Forelimb muscle (tissue), 1 donor: ENCODE measurements at regions not wholly inside any gene's neighbourhood (a gene's known extent, or its start where the extent isn't known, plus 50 kb on each side); places are given as distances from the start of the nearest gene placed in this dataset.

Source experiments
- DNase-seq: peaks from one replicate; pipeline ENCODE4 v3.0.0-alpha.2; 2013; ENCODE audit warnings: low read depth

DNA sequence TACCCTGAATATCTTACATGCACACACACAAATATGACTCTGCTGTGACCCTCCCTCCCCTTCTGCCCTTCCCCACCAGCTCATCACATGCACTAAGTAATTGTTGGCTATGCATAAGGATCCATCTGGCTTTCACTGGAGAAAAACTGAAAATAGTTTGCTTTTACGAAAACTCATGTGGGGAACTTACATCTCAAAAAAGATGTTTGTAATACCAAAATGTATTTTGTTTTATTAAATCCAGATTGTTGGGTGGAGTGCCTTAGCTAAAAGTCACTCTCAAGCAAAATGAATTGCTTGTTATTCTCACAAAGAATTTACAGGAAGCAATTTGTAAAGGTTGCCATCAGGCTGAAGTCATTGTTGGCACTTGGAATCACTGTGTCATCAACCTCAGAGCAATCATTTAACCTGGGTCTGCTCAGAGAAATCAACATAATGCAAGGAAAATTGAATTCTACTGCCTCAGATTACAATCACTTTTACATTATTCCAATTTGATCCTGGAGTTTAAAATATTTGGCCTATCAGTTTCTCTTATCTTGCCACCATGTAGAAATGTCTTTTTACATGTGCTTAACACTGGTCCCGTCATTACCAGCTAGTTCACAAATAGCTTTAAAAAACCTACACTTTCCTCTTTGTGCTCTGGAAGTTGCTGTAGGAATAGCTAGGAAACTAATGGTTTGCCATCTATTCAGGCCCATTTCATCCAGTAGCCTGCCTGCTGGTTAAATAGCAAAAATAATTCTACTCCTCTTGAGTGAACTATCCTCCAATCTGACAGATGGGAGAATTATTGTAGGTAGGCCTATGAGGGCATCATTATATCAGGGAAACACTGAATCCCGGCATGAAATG is 90.3 kb upstream of the TMEM17 start:
- DNase-seq: peak; percentile 59

GRCh38 chr2:62595474-62595873 is 89.5 kb upstream of the TMEM17 start:
- no peak for DNase-seq

GRCh38 chr2:62593825-62594224 is 87.8 kb upstream of the TMEM17 start:
- DNase-seq: no peak

DNA sequence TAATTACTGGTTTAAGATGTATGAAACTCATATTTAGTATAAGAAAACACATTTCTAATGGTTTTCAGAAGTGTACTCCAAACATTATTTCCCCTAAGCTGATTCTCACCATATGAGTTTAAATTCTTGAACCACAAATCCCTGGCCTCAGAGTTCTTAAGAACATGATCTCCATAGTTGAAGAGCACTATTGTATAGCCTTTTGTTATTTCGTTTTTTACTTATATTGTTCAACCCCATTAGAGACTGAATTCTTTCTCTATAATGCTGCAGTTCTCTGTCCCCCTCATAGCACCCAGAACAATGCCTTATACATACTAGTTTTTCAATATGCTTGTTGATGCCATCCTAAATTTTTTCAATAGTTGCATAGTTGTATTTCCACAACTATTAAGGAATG is 85.5 kb upstream of the TMEM17 start:
- DNase-seq: no peak

DNA sequence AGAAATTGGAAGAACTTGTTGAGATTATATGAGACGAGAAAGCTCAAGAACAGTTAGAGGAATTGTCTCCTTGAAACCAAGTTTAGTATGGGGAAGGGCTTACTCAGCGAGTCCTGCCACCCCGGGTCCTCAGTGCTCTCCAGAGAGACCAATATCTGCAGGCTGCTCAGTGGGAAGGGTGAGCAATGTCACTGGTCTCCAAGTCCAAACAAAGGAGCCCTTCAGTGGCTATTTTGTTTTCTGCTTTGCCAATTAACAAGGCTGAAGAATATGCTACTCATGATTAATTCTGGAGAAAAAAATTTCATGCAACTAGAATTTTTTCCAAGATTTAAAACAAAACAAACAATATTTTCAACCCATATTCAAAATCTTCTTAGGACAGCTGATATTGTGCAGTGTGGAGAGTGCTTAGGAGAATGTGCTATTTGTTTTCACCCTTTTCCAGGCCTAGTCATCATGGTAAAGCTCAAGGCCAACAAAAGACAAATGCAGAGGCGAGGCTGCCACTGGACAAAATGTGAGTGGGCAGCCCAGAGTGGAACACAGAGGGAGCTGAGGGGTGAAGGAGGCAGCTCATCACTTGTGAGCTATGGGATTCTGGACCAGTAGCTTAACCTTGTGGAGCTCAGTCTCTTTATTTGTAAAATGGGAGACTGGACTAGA is 83.8 kb upstream of the TMEM17 start:
- no peak for DNase-seq

GRCh38 chr2:62587592-62587991 is 81.6 kb upstream of the TMEM17 start:
- no peak for DNase-seq

DNA sequence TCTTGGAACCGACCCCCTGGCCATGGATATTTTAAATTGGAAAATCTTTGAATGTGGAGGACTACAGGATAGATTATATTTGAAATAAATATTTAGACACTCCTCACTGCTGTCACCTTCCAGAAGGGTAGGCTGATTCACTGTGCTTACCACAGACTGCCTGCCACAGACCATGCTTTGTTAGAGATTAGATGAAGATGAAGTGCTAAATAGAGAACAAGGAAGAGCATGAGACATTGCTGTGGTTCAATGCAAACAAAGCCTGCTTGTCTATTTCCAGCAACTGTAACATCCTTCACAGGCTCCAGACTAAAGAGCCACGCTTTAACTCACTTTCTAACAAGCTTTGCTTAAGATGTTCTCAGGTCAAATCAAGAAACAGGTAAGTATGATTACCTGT is 81.0 kb upstream of the TMEM17 start:
- DNase-seq: no peak

DNA sequence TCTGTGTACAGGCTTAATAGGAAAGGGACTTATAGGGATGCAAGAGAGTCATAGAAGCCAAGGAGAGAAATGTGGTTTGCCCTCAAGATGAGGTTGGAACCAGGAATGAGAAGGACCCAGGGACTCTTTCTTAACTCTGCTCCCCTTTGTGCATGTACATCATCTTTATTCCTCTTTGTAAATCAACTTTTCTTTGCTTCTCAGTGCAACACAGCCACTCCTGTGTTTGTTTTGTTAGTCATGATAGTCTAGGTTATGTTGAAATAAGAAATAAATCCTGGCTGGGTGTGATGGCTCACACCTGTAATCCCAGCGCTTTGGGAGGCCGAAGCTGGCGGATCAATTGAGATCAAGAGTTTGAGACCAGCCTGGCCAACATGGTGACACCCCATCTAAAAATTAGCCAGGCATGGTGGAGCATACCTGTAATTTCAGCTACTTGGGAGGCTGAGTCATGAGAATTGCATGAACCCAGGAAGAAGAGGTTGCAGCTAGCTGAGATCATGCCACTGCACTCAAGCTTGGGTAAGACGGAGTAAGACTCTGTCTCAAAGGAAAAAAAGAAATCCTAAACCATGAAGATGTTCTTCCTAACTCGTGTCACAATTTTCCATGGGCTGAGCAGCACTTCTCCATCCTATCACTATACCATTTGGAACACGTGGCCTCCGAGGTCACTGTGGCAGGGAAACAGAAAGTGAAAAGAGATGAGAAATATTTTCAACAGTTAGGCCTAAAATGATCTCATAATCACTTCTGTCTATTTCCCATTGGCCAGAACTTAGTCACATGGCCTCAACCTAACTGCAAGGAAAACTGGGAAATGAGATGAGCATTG is 73.0 kb upstream of the TMEM17 start:
- no peak for DNase-seq

DNA sequence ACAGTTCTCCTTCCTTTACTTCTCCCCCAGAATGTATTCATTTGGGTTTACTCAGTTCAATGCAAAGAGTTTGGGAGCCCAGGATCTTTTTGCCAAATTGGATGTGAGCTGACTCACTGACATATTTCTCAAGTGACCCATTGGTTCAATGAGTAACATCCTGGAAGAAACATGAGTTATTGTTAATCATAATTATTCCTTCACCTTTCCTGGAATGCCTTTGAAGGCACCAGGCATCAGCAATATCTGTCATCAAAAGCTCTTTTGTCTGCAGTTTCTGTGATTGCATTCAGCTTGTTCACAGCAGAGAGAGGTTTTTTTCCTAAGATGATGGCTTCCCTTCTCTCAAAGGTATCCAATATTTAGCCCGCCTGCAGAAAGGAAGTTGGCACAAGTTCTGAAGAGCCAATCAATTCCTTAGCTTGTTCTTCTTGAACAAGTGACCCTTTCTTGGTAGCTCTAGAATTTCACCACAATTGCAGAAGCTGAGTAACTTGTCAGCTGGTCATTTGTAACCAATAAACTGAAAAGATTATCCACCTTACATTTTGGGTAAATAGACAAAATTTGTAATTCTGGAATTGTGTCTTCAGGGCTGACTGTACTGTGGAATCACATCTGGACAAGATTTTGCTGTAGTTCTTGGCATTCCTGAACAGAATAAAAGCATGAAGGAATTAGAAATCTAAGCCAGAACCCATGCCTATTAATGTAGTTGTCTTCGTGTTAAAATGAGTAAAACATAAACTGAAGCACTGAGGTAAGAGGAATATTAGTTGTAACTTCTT is 72.2 kb upstream of the TMEM17 start:
- peak; percentile 39 for DNase-seq

DNA sequence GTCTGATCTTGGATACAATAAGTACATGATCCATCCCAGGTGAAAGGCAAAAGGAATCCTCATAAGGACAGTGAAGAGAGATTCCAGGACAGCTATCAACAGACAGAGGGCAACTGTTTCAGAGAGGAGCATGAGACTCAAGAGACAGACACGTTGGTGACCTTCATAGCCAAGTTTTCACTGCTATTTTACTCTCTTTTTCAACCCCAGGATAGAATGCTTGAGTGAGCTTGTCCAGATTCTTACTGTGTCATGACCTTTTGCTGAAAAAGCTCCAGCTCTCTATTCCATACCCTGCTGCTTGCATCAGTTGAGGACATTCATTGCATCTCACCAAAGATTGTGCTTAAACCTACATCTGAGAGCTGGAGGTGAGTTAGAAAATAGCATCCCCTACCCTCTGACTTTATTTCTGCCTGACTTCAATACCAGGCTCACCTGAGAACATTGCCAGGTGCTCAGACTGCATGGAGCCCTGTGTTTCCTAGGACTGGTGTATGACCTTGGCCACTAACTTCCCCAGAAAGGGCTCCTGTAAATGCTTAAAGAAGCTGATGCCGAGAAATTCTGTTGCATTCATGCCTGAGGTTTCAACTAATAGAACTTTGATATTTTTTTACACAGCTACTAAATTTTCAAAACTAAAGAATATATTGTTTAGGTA is 70.4 kb upstream of the TMEM17 start:
- DNase-seq: no peak

GRCh38 chr2:62573936-62574335 is 67.9 kb upstream of the TMEM17 start:
- DNase-seq: no peak

- no peak for DNase-seq
Measured at GRCh38 chr2:62573137-62573731, 67.2 kb upstream of the TMEM17 start.

GRCh38 chr2:62570861-62571698 is 65.1 kb upstream of the TMEM17 start:
- no peak for DNase-seq

GRCh38 chr2:62569907-62570841 is 64.2 kb upstream of the TMEM17 start:
- no peak for DNase-seq

- DNase-seq: no peak
Measured at GRCh38 chr2:62568983-62569837, 63.2 kb upstream of the TMEM17 start.

- DNase-seq: no peak
Measured at GRCh38 chr2:62568074-62568473, 62.1 kb upstream of the TMEM17 start.

GRCh38 chr2:62567669-62568068 is 61.7 kb upstream of the TMEM17 start:
- no peak for DNase-seq

GRCh38 chr2:62566847-62567246 is 60.9 kb upstream of the TMEM17 start:
- no peak for DNase-seq
